GM12874 (cell line): ENCODE measurements at regions not wholly inside any gene's neighbourhood (a gene's known extent, or its start where the extent isn't known, plus 50 kb on each side); places are given as distances from the start of the nearest gene placed in this dataset.

Source experiments
- CTCF ChIP-seq: IDR thresholded peaks from 2 replicates; pipeline ENCODE4 v1.5.1; 2011; ENCODE audit warnings: low read depth, mild to moderate bottlenecking, control low read depth, low read length, moderate library complexity; ENCODE audit not compliant: insufficient read depth

- no peak for TF ChIP-seq CTCF
Measured at GRCh38 chr7:16963044-16963443, 81.3 kb upstream of the AGR3 start.

GRCh38 chr7:16967300-16967811, 85.6 kb upstream of the AGR3 start:
- TF ChIP-seq CTCF = no peak

- no peak for TF ChIP-seq CTCF
Measured at GRCh38 chr7:16970732-16971482, 89.1 kb upstream of the AGR3 start.

GRCh38 chr7:16975712-16976111, 93.9 kb upstream of the AGR3 start:
- TF ChIP-seq CTCF = no peak

GRCh38 chr7:16978358-16979244, 96.8 kb upstream of the AGR3 start:
- TF ChIP-seq CTCF = no peak

GRCh38 chr7:16980539-16980938, 98.8 kb upstream of the AGR3 start:
- no peak for TF ChIP-seq CTCF

GRCh38 chr7:16982640-16983350, 101.0 kb upstream of the AGR3 start:
- peak; percentile 83 for TF ChIP-seq CTCF
